Gastrocnemius medialis (tissue), 4 donors: ENCODE measurements at regions not wholly inside any gene's neighbourhood (a gene's known extent, or its start where the extent isn't known, plus 50 kb on each side); places are given as distances from the start of the nearest gene placed in this dataset.
"Not testable (repeated sequence)": the region's sequence is repeated elsewhere in the genome, so short reads cannot be mapped to it uniquely, and the experiment has no call there.

Source experiments
- ATAC-seq, 2 donors: fragments of 150-250 bp; one replicate each; pipeline ENCODE4 v1.9.1; 2016
- DNase-seq, 2 donors: peaks; one replicate each; pipeline ENCODE4 v3.0.0-alpha.2; 2019
- H3K27ac ChIP-seq, 4 donors: fragments of 200-600 bp; sonication (generic); 1 replicate in 1 of 4; 2 replicates in 3 of 4; pipeline ENCODE4 v1.5.1; 2016 to 2018; ENCODE audit warnings: mild to moderate bottlenecking in 2 of 4, moderate library complexity in 1 of 4
- H3K27me3 ChIP-seq, 3 donors: fragments of 200-600 bp; sonication (generic) in 2 of 3; 1 replicate in 1 of 3; 2 replicates in 2 of 3; pipeline versions ENCODE4 v1.5.1 to v1.6.0; 2016 to 2019; ENCODE audit warnings: mild to moderate bottlenecking in 1 of 3, moderate library complexity in 1 of 3
- H3K36me3 ChIP-seq, 2 donors: fragments of 200-600 bp; sonication (generic) in 1 of 2; one replicate each; pipeline ENCODE4 v1.5.1; 2017 to 2018
- H3K4me1 ChIP-seq, 2 donors: fragments of 200-600 bp; sonication (generic) in 1 of 2; one replicate each; pipeline ENCODE4 v1.5.1; 2016 to 2017; ENCODE audit warnings: mild to moderate bottlenecking in 2 of 2
- H3K4me3 ChIP-seq, 4 donors: fragments of 200-600 bp; sonication (generic) in 3 of 4; 1 replicate in 1 of 4; 2 replicates in 3 of 4; pipeline ENCODE4 v1.5.1; 2016 to 2019; ENCODE audit warnings: mild to moderate bottlenecking in 2 of 4
- H3K9me3 ChIP-seq, 3 donors: fragments of 200-600 bp; sonication (generic) in 2 of 3; 1 replicate in 1 of 3; 2 replicates in 2 of 3; pipeline ENCODE4 v1.5.1; 2016 to 2019
- CTCF ChIP-seq, 5 experiments: fragments of 450-650 bp in 3 of 5; fragments of 200-600 bp in 2 of 5; sonication (generic) in 2 of 5; IDR thresholded peaks in 4 of 5; conservative IDR thresholded peaks in 1 of 5; 1 replicate in 4 of 5; 2 replicates in 1 of 5; pipeline ENCODE4 v1.5.1; 2016 to 2019; ENCODE audit warnings: antibody characterized with exemption in 5 of 5, mild to moderate bottlenecking in 3 of 5, moderate library complexity in 3 of 5
- POLR2A ChIP-seq, 2 donors: fragments of 450-650 bp; IDR thresholded peaks; one replicate each; pipeline ENCODE4 v1.6.1; 2017; ENCODE audit warnings: antibody characterized with exemption in 2 of 2, mild to moderate bottlenecking in 2 of 2, moderate library complexity in 2 of 2
- in situ Hi-C, 4 donors: fragments of 200-750 bp; cut with MboI; loops; one replicate each; pipeline versions ENCODE4 v1.15.0 to v1.8.0; 2017; ENCODE audit warnings: low sequenced_read_pairs in 4 of 4
- intact Hi-C: fragments of 100-400 bp; cut with DNase I; formaldehyde crosslinking; loops from one replicate; pipeline ENCODE4 v1.15.1; 2023; ENCODE audit warnings: low total_unique reads

DNA sequence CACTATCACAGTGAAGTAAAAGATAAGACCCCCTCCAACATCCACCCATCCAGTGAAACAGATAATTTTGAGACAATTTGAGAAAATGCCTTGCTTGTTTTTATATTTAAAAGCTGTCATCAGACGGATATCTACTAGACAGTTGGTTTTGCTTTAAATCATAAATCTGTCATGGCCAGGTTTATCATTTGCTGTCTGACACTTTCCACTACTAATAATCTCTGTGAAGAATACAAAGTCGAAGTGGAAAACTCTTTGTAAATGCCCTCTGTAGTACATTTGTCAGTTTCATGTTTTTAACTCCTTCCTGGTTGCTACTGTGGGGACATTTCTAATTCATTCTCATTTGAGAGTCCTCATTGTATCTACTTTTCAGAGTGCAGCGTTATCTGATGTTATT, 1606.2 kb upstream of the PCDH7 start:
- Histone ChIP-seq H3K9me3 (no peaks in the 10 kb centered on the region), H3K27me3 (no peaks in the 10 kb centered on the region), H3K27ac (no peak overlapping the region), H3K4me3 (no peak overlapping the region), H3K4me1 (no peaks in the 10 kb centered on the region), H3K36me3 (no peaks in the 10 kb centered on the region)
- TF ChIP-seq POLR2A (IDR thresholded peaks at IDR 0.05) (no peak), CTCF (IDR thresholded peaks at IDR 0.05 in 4 of 5, conservative IDR thresholded peaks at IDR 0.05 in 1 of 5) (no peak)
- intact Hi-C loops = no loop called here
- in situ Hi-C loops = no loop called here
- DNase-seq = no peak
- no peak for ATAC-seq

DNA sequence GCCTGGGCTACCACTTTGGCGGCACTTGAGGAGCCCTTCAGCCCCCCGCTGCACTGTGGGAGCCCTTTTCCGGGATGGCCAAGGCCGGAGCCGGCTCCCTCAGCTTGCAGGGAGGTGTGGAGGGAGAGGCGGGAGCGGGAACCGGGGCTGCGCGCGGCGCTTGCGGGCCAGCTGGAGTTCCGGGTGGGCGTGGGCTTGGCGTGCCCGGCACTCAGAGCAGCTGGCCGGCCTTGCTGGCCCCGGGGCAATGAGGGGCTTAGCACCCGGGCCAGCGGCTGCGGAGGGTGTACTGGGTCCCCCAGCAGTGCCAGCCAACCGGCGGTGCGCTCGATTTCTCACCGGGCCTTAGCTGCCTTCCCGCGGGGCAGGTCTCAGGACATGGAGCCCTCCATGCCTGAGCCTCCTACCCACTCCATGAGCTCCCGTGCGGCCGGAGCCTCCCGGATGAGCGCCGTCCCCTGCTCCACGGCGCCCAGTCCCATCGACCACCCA, 1602.9 kb upstream of the PCDH7 start:
- H3K36me3 ChIP-seq, H3K27me3 ChIP-seq, H3K27ac ChIP-seq, H3K4me3 ChIP-seq, in situ Hi-C loops, H3K4me1 ChIP-seq, H3K9me3 ChIP-seq, ATAC-seq, intact Hi-C loops: not testable (repeated sequence)
- DNase-seq = peak in 1 of 2 donors; percentile 5

DNA sequence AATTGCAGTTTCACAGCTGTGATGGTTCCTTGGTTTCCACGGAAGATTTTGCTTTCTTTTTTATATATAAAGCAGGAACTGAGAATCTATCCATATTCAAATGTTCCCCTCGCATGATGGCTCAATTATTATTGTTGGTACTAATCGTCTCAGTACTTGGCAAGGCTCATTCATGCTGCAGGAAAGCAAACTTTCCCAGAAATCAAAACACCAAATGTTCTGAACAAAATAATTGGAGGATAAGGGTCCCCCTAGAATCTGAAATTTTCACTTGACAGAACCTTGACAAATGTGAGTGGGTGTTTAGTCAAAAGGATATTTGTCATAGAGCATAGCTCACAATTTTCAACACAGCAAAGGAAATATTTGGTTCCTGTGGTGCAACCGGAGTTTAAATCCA, 1598.6 kb upstream of the PCDH7 start:
- intact Hi-C loops = no loop called here
- TF ChIP-seq POLR2A (IDR thresholded peaks at IDR 0.05) (no peak), CTCF (IDR thresholded peaks at IDR 0.05 in 4 of 5, conservative IDR thresholded peaks at IDR 0.05 in 1 of 5) (no peak)

DNA sequence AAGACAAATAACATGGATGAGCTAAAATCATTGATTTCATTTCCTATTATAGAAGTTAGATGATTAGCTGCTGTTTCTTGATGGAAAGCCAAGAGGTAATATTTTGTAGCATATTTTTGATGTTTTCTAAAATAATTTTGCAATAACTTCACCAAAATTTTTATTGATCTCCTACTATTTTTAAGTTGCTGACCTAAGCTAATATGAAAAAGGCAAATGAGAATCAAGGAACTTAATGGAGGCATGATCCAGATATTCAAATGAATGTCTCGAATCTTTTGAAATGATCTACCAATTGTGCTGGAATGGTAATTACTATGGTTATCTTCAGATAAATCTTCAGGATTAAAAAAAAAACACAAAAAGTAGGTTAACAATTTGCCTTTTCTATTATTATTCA, 1591.4 kb upstream of the PCDH7 start:
- DNase-seq (no peak), ATAC-seq (no peak)
- Histone ChIP-seq H3K27ac (no peak overlapping the region), H3K4me1 (no peaks in the 10 kb centered on the region), H3K4me3 (no peak overlapping the region), H3K36me3 (no peaks in the 10 kb centered on the region), H3K9me3 (no peaks in the 10 kb centered on the region), H3K27me3 (no peaks in the 10 kb centered on the region)
- TF ChIP-seq CTCF (IDR thresholded peaks at IDR 0.05 in 4 of 5, conservative IDR thresholded peaks at IDR 0.05 in 1 of 5) (no peak), POLR2A (IDR thresholded peaks at IDR 0.05) (no peak)
- intact Hi-C loops = no loop called here
- in situ Hi-C loops = no loop called here

More for the DNA sequence above, 1598.6 kb upstream of the PCDH7 start:
- H3K27me3 ChIP-seq = no peaks in the 10 kb centered on the region
- H3K4me3 ChIP-seq = no peak overlapping the region
- no peak for ATAC-seq
- no peak for DNase-seq
- H3K4me1 ChIP-seq = no peaks in the 10 kb centered on the region
- in situ Hi-C loops = no loop called here
- no peaks in the 10 kb centered on the region for H3K36me3 ChIP-seq
- H3K27ac ChIP-seq = no peak overlapping the region
- H3K9me3 ChIP-seq = no peaks in the 10 kb centered on the region

DNA sequence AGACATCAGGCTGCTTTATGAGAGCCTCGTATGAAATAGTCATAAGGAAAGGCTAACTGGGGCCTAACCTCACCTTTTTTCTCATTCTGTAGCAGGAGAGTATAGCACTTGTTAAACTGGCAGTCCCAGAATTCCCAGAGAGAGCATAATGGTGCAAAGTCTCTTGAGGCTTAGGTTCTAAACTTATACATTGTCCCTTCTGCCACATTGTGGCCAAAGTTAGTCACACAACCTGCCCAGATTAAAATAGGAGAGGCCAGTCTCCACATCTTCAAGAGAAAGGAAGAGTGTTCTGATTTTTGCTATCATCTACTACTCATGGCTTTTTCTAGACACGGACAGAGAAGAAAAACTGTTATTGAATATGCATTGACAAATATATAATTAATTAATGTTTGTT, 1588.9 kb upstream of the PCDH7 start:
- Histone ChIP-seq H3K36me3 (no peaks in the 10 kb centered on the region), H3K9me3 (no peaks in the 10 kb centered on the region), H3K27me3 (no peaks in the 10 kb centered on the region), H3K27ac (no peak overlapping the region), H3K4me1 (no peaks in the 10 kb centered on the region), H3K4me3 (no peak overlapping the region)
- intact Hi-C loops (no loop called here), in situ Hi-C loops (no loop called here)
- DNase-seq (no peak), ATAC-seq (no peak)
- TF ChIP-seq CTCF (IDR thresholded peaks at IDR 0.05 in 4 of 5, conservative IDR thresholded peaks at IDR 0.05 in 1 of 5) (no peak), POLR2A (IDR thresholded peaks at IDR 0.05) (no peak)
